CD4-positive, alpha-beta T cell (primary cell): ENCODE measurements at regions not wholly inside any gene's neighbourhood (a gene's known extent, or its start where the extent isn't known, plus 50 kb on each side); places are given as distances from the start of the nearest gene placed in this dataset.

Experiments
- ATAC-seq: fragments of 200-7000 bp; cut with Tn5 transposase; one replicate; pipeline ENCODE4 v1.10.0; 2022; ENCODE audit warnings: mild to moderate bottlenecking; ENCODE audit not compliant: poor library complexity
- CTCF ChIA-PET: fragments of 350-600 bp; sonication (Branson Sonifier 250); formaldehyde crosslinking; loops from one replicate; lab custom pipeline; 2021; ENCODE audit warnings: antibody characterized with exemption, inconsistent platforms; lab: Charles Lee
- POLR2A ChIA-PET: fragments of 350-600 bp; sonication (Branson Sonifier 250); formaldehyde crosslinking; loops from one replicate; lab custom pipeline; 2021; ENCODE audit warnings: antibody characterized with exemption, inconsistent platforms; lab: Charles Lee
- DNase-seq, 14 experiments: peaks; one replicate each; pipeline ENCODE4 v3.0.0-alpha.2; 2013 to 2020; ENCODE audit warnings: mixed read lengths in 2 of 14
- H3K27ac ChIP-seq, 2 donors: one replicate each; pipeline versions ENCODE4 v1.5.1 to v1.7.0; 2013; ENCODE audit warnings: low read length in 2 of 2, low read depth in 1 of 2, mild to moderate bottlenecking in 1 of 2
- H3K27me3 ChIP-seq, 2 experiments: 1 replicate in 1 of 2; 2 replicates in 1 of 2; pipeline versions ENCODE4 v1.6.1 to v1.7.0; 2013; ENCODE audit warnings: low read length in 2 of 2, control low read depth in 1 of 2, mild to moderate bottlenecking in 1 of 2, moderate library complexity in 1 of 2; ENCODE audit not compliant: insufficient read depth in 2 of 2, control insufficient read depth in 1 of 2
- H3K36me3 ChIP-seq: one replicate; pipeline ENCODE4 v1.6.1; 2013; ENCODE audit warnings: low read length, control low read depth; ENCODE audit not compliant: insufficient read depth
- H3K4me1 ChIP-seq: one replicate; pipeline ENCODE4 v1.6.1; 2013; ENCODE audit warnings: low read length, control low read depth; ENCODE audit not compliant: insufficient read depth
- H3K4me3 ChIP-seq: one replicate; pipeline ENCODE4 v1.5.1; 2013; ENCODE audit warnings: mild to moderate bottlenecking, low read length, moderate library complexity
- H3K9me3 ChIP-seq, 2 experiments: 1 replicate in 1 of 2; 2 replicates in 1 of 2; pipeline versions ENCODE4 v1.6.1 to v1.7.0; 2013; ENCODE audit warnings: low read length in 2 of 2, mild to moderate bottlenecking in 2 of 2, control low read depth in 1 of 2, moderate library complexity in 1 of 2; ENCODE audit not compliant: control insufficient read depth in 1 of 2, insufficient read depth in 1 of 2
- H3K27ac Mint-ChIP-seq: one replicate; pipeline ENCODE4 v1.8.0; 2020; ENCODE audit warnings: mixed read lengths
- H3K27me3 Mint-ChIP-seq: one replicate; pipeline ENCODE4 v1.8.0; 2021; ENCODE audit warnings: mixed read lengths
- H3K36me3 Mint-ChIP-seq: one replicate; pipeline ENCODE4 v1.8.0; 2021; ENCODE audit warnings: low read depth, mixed read lengths
- H3K4me1 Mint-ChIP-seq: one replicate; pipeline ENCODE4 v1.8.0; 2021; ENCODE audit warnings: low read depth, mixed read lengths
- H3K4me3 Mint-ChIP-seq: one replicate; pipeline ENCODE4 v1.8.0; 2020; ENCODE audit warnings: mild to moderate bottlenecking, mixed read lengths
- H3K9me3 Mint-ChIP-seq: one replicate; pipeline ENCODE4 v1.8.0; 2020; ENCODE audit warnings: mixed read lengths
- CTCF ChIP-seq: fragments of 200-600 bp; IDR thresholded peaks from one replicate; pipeline ENCODE4 v1.8.0; 2022; ENCODE audit warnings: antibody characterized with exemption, mild to moderate bottlenecking
- intact Hi-C, 2 experiments: fragments of 100-400 bp; cut with DNase I in 1 of 2; cut with micrococcal nuclease in 1 of 2; formaldehyde crosslinking; loops; one replicate each; pipeline versions ENCODE4 v1.15.1 to v1.9.0; 2023 to 2025; cut with DNase I, micrococcal nuclease

- TF ChIP-seq CTCF, result no peak
- intact Hi-C loops, result no loop called here
- DNase-seq (no peak), ATAC-seq (no peak)
- Histone ChIP-seq H3K4me3 (no peak overlapping the region), H3K9me3 (peaks cover 0 to 5% of the 10 kb centered on the region in 2 experiments), H3K27me3 (peaks cover 0 to 5% of the 10 kb centered on the region in 2 experiments), H3K27ac (no peak overlapping the region), H3K4me1 (no peaks in the 10 kb centered on the region), H3K36me3 (no peaks in the 10 kb centered on the region)
- Mint-ChIP-seq H3K4me1 (peaks cover 18% of the 10 kb centered on the region), H3K27ac (no peak overlapping the region), H3K36me3 (no peaks in the 10 kb centered on the region), H3K4me3 (no peak overlapping the region), H3K27me3 (no peaks in the 10 kb centered on the region), H3K9me3 (no peaks in the 10 kb centered on the region)
- ChIA-PET CTCF (no interaction called here), POLR2A (no interaction called here)
Observed at GRCh38 chr15:88398011-88398410, 69.2 kb downstream of the MRPL46 start.

- H3K4me3 ChIP-seq, result no peak overlapping the region
- DNase-seq (no peak), ATAC-seq (no peak)
- intact Hi-C loops, result no loop called here
- no peak overlapping the region for H3K27ac ChIP-seq
- no peaks in the 10 kb centered on the region for H3K4me1 ChIP-seq
- CTCF ChIA-PET, result no interaction called here
- peaks cover 1 to 5% of the 10 kb centered on the region in 2 experiments for H3K27me3 ChIP-seq
- Mint-ChIP-seq H3K4me1 (peaks cover 13% of the 10 kb centered on the region), H3K9me3 (no peaks in the 10 kb centered on the region), H3K4me3 (no peak overlapping the region), H3K36me3 (no peaks in the 10 kb centered on the region), H3K27ac (no peak overlapping the region), H3K27me3 (no peaks in the 10 kb centered on the region)
- peaks cover 0 to 5% of the 10 kb centered on the region in 2 experiments for H3K9me3 ChIP-seq
- POLR2A ChIA-PET, result no interaction called here
- no peak for TF ChIP-seq CTCF
- H3K36me3 ChIP-seq, result no peaks in the 10 kb centered on the region
Observed at GRCh38 chr15:88397506-88397905, 69.7 kb downstream of the MRPL46 start.

- no peak overlapping the region for H3K27ac Mint-ChIP-seq
- H3K4me1 Mint-ChIP-seq, result no peaks in the 10 kb centered on the region
- no peak for TF ChIP-seq CTCF
- intact Hi-C loops, result no loop called here
- CTCF ChIA-PET, result no interaction called here
- POLR2A ChIA-PET, result no interaction called here
- H3K36me3 Mint-ChIP-seq, result no peaks in the 10 kb centered on the region
- no peak for DNase-seq
- Histone ChIP-seq H3K4me1 (no peaks in the 10 kb centered on the region), H3K27me3 (peaks cover 3 to 5% of the 10 kb centered on the region in 2 experiments), H3K36me3 (no peaks in the 10 kb centered on the region), H3K27ac (no peak overlapping the region), H3K4me3 (no peak overlapping the region), H3K9me3 (peaks cover 0 to 5% of the 10 kb centered on the region in 2 experiments)
- H3K27me3 Mint-ChIP-seq, result no peaks in the 10 kb centered on the region
- H3K4me3 Mint-ChIP-seq, result no peak overlapping the region
- ATAC-seq, result no peak
- no peaks in the 10 kb centered on the region for H3K9me3 Mint-ChIP-seq
Observed at GRCh38 chr15:88395872-88396781, 71.1 kb downstream of the MRPL46 start.
